ENCODE measurements at regions not wholly inside any gene's neighbourhood (a gene's known extent, or its start where the extent isn't known, plus 50 kb on each side); places are given as distances from the start of the nearest gene placed in this dataset.

- ChIA-PET CTCF (no interaction called here), POLR2A (ENCODE audit: unreplicated experiment) (no interaction called here)
- H4K5ac ChIP-seq (ENCODE audit: low read depth, low read length), result no peak overlapping the region
- no peak overlapping the region for H4K8ac ChIP-seq (ENCODE audit: low read depth in 2 of 2, low read length in 2 of 2)
- H2AK5ac ChIP-seq (ENCODE audit: low read depth, low read length), result no peak overlapping the region
- H3K9ac ChIP-seq (ENCODE audit: low read depth, low read length), result no peak overlapping the region
- in situ Hi-C loops (cut with MboI; ENCODE audit: low sequenced_read_pairs), result no loop called here
- H3K14ac ChIP-seq (replicated peaks; ENCODE audit: low read depth, low read length), result no peak overlapping the region
- H2BK15ac ChIP-seq (ENCODE audit: low read depth, low read length), result no peak overlapping the region
- H3K56ac ChIP-seq (ENCODE audit: extremely low read depth, insufficient read depth, low read length), result no peak overlapping the region
- H3K4ac ChIP-seq (ENCODE audit: low read depth, low read length), result no peak overlapping the region
- H3K4me3 ChIP-seq (ENCODE audit: insufficient read depth, low read depth, low read length), result no peak overlapping the region
- H3K18ac ChIP-seq (ENCODE audit: low read depth, low read length), result no peak overlapping the region
- H2BK5ac ChIP-seq (ENCODE audit: low read depth, low read length, poor library complexity, severe bottlenecking), result no peak overlapping the region
- H2BK120ac ChIP-seq (ENCODE audit: low read depth, low read length), result no peak overlapping the region
- H3K36me3 ChIP-seq (ENCODE audit: control insufficient read depth, insufficient read depth, low read length), result no peaks in the 10 kb centered on the region
- ATAC-seq (ENCODE audit: low read depth) (no peak), DNase-seq (no peak)
- no peak overlapping the region for H3K4me2 ChIP-seq (ENCODE audit: low read depth, low read length)
- no peak overlapping the region for H2AK9ac ChIP-seq (replicated peaks; ENCODE audit: low read depth, low read length, poor library complexity)
- no CpG with 5 or more reads among the region's 7 CpGs for WGBS, 2 experiments (ENCODE audit: extremely low coverage in 2 of 2, insufficient read length in 1 of 2)
- H3K9me3 ChIP-seq (ENCODE audit: control insufficient read depth, insufficient read depth, low read length), result peaks cover 2% of the 10 kb centered on the region; the same call in 1 of the 2 replicates
- TF ChIP-seq FOS (IDR thresholded peaks at IDR 0.05; ENCODE audit: low read depth, low read length), result no peak
- no peak for TF ChIP-seq USF2 (IDR thresholded peaks at IDR 0.05; ENCODE audit: low read depth, low read length)
- TF ChIP-seq CEBPB (IDR thresholded peaks at IDR 0.05; ENCODE audit: low read depth, low read length), result no peak
- no peak for TF ChIP-seq RAD21 (IDR thresholded peaks at IDR 0.05; ENCODE audit: low read length)
- TF ChIP-seq POLR2A (IDR thresholded peaks at IDR 0.05; ENCODE audit: low read depth, low read length), result no peak
- no peak for TF ChIP-seq CHD1 (IDR thresholded peaks at IDR 0.05; ENCODE audit: low read depth, low read length)
- TF ChIP-seq MXI1 (IDR thresholded peaks at IDR 0.05; ENCODE audit: borderline replicate concordance, low read depth, low read length), result no peak
- TF ChIP-seq, protein P1, sequence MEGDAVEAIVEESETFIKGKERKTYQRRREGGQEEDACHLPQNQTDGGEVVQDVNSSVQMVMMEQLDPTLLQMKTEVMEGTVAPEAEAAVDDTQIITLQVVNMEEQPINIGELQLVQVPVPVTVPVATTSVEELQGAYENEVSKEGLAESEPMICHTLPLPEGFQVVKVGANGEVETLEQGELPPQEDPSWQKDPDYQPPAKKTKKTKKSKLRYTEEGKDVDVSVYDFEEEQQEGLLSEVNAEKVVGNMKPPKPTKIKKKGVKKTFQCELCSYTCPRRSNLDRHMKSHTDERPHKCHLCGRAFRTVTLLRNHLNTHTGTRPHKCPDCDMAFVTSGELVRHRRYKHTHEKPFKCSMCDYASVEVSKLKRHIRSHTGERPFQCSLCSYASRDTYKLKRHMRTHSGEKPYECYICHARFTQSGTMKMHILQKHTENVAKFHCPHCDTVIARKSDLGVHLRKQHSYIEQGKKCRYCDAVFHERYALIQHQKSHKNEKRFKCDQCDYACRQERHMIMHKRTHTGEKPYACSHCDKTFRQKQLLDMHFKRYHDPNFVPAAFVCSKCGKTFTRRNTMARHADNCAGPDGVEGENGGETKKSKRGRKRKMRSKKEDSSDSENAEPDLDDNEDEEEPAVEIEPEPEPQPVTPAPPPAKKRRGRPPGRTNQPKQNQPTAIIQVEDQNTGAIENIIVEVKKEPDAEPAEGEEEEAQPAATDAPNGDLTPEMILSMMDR (conservative IDR thresholded peaks at IDR 0.05; ENCODE audit: low read depth, low read length), result no peak
- TF ChIP-seq MAZ (IDR thresholded peaks at IDR 0.05; ENCODE audit: borderline replicate concordance, low read depth, low read length), result no peak
- no peak for TF ChIP-seq ELK1 (IDR thresholded peaks at IDR 0.05; ENCODE audit: borderline replicate concordance, low read depth, low read length)
- TF ChIP-seq SMC3 (IDR thresholded peaks at IDR 0.05; ENCODE audit: low read depth, low read length), result no peak
- TF ChIP-seq RFX5 (IDR thresholded peaks at IDR 0.05; ENCODE audit: low read depth, low read length), result no peak
- no peak for TF ChIP-seq RCOR1 (IDR thresholded peaks at IDR 0.05; ENCODE audit: insufficient replicate concordance, low read length)
- TF ChIP-seq BHLHE40 (IDR thresholded peaks at IDR 0.05; ENCODE audit: low read depth, low read length), result no peak
- H2BK20ac ChIP-seq (ENCODE audit: low read depth, low read length), result no peak overlapping the region
- intact Hi-C loops (cut with micrococcal nuclease), result no loop called here
- peaks cover 4% of the 10 kb centered on the region for H3K27me3 ChIP-seq (ENCODE audit: control insufficient read depth, insufficient read depth, low read length)
- H2AFZ ChIP-seq (replicated peaks; ENCODE audit: low read length, poor library complexity), result no peak overlapping the region
- H3K27ac ChIP-seq (ENCODE audit: insufficient read depth, low read length), result no peak overlapping the region
- H4K20me1 ChIP-seq (ENCODE audit: insufficient read depth, low read length), result no peaks in the 10 kb centered on the region
- H3K4me1 ChIP-seq (ENCODE audit: control insufficient read depth, insufficient read depth, low read length), result no peaks in the 10 kb centered on the region; the same call in 1 of the 2 replicates
- BruUV-seq (replicated peaks), result no TSS peak
- no peaks in the 10 kb centered on the region for H3K79me1 ChIP-seq (ENCODE audit: low read depth in 1 of 2, low read length in 2 of 2)
- H4K91ac ChIP-seq (ENCODE audit: insufficient read depth, low read depth, low read length), result no peak overlapping the region
- dilution Hi-C loops (cut with HindIII; ENCODE audit: low sequenced_read_pairs, unreplicated experiment), result no loop called here
- no peaks in the 10 kb centered on the region for H3K9me1 ChIP-seq (ENCODE audit: insufficient read depth, low read length)
- no peak overlapping the region for H3K23ac ChIP-seq (ENCODE audit: low read depth, low read length)
These were observed 214.7 kb downstream of the SS18 start for GRCh38 chr18:25875551-25876240.

Data from IMR-90 (cell line).